ENCODE measurements at regions not wholly inside any gene's neighbourhood (a gene's known extent, or its start where the extent isn't known, plus 50 kb on each side); places are given as distances from the start of the nearest gene placed in this dataset.

- TF ChIP-seq FOXM1 (IDR thresholded peaks at IDR 0.05; ENCODE audit: borderline replicate concordance): no peak
- no peak for TF ChIP-seq SUZ12 (IDR thresholded peaks at IDR 0.05)
- no peak for TF ChIP-seq FOXK2 (IDR thresholded peaks at IDR 0.05)
- TF ChIP-seq BHLHE40 (IDR thresholded peaks at IDR 0.05; ENCODE audit: borderline replicate concordance): no peak
- no peak for TF ChIP-seq PKNOX1 (IDR thresholded peaks at IDR 0.05)
- TF ChIP-seq SP1 (IDR thresholded peaks at IDR 0.05): no peak
- no peak for TF ChIP-seq FOXA1 (IDR thresholded peaks at IDR 0.05)
These were observed 120.8 kb downstream of the TPRA1 start for GRCh38 chr3:127469760-127470159.

All from HEK293T (cell line).